BJ (cell line): ENCODE measurements at regions not wholly inside any gene's neighbourhood (a gene's known extent, or its start where the extent isn't known, plus 50 kb on each side); places are given as distances from the start of the nearest gene placed in this dataset.

Experiments
- CTCF ChIA-PET: fragments of 350-600 bp; formaldehyde crosslinking; extraction: SDS; loops from one replicate; lab custom pipeline; 2021; ENCODE audit warnings: antibody characterized with exemption, inconsistent platforms; lab: Yijun Ruan, JAX
- POLR2A ChIA-PET: fragments of 300-600 bp; sonication (Branson Sonifier 250); formaldehyde crosslinking; extraction: SDS; loops from one replicate; lab custom pipeline; 2021; ENCODE audit warnings: antibody characterized with exemption; lab: Charles Lee
- DNase-seq: peaks from one replicate; pipeline ENCODE4 v3.0.0-alpha.2; 2011; ENCODE audit warnings: low read depth
- H3K27me3 ChIP-seq: 2 replicates; pipeline ENCODE4 v1.6.0; 2011; ENCODE audit warnings: low read length; ENCODE audit not compliant: control insufficient read depth, insufficient read depth
- H3K36me3 ChIP-seq: 2 replicates; pipeline ENCODE4 v1.5.1; 2011; ENCODE audit warnings: low read length; ENCODE audit not compliant: control insufficient read depth, insufficient read depth
- H3K4me3 ChIP-seq: 2 replicates; pipeline ENCODE4 v1.5.1; 2011; ENCODE audit warnings: low read depth, mild to moderate bottlenecking, control low read depth, low read length
- TF ChIP-seq, protein P1 (sequence below): IDR thresholded peaks from 2 replicates; pipeline ENCODE4 v1.5.1; 2011; ENCODE audit warnings: low read depth, mild to moderate bottlenecking, control low read depth, inconsistent platforms, low read length, moderate library complexity; ENCODE audit not compliant: insufficient read depth

DNA sequence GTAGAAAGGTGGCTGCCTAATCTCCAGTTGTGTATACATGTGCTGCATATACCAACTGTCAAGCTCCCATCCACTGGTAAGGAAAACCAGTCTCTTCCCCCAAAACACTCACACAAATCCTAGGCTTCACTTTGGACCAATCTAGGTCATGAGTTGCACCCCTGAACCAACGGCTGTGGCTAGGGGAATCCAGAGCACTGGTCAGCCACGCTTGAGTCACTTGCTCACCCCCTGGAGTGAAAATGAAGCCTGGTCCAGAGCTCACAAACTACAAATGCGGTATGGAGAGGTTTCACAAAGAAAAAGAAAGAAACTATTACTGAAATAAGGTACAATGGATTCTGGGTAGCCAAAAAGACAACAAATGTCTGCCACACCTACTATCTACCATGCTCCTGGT lies 66.1 kb upstream of the NLK start:
- no peaks in the 10 kb centered on the region for H3K36me3 ChIP-seq
- DNase-seq: no peak
- H3K27me3 ChIP-seq: no peaks in the 10 kb centered on the region
- H3K4me3 ChIP-seq: no peak overlapping the region
- POLR2A ChIA-PET: no interaction called here
- CTCF ChIA-PET: interaction anchor here (0.6 kb wide), 1 partner anchor 240 kb away, joined by 5 read pairs; no protein-coding TSS in a partner anchor
- TF ChIP-seq, protein P1, sequence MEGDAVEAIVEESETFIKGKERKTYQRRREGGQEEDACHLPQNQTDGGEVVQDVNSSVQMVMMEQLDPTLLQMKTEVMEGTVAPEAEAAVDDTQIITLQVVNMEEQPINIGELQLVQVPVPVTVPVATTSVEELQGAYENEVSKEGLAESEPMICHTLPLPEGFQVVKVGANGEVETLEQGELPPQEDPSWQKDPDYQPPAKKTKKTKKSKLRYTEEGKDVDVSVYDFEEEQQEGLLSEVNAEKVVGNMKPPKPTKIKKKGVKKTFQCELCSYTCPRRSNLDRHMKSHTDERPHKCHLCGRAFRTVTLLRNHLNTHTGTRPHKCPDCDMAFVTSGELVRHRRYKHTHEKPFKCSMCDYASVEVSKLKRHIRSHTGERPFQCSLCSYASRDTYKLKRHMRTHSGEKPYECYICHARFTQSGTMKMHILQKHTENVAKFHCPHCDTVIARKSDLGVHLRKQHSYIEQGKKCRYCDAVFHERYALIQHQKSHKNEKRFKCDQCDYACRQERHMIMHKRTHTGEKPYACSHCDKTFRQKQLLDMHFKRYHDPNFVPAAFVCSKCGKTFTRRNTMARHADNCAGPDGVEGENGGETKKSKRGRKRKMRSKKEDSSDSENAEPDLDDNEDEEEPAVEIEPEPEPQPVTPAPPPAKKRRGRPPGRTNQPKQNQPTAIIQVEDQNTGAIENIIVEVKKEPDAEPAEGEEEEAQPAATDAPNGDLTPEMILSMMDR: no peak

DNA sequence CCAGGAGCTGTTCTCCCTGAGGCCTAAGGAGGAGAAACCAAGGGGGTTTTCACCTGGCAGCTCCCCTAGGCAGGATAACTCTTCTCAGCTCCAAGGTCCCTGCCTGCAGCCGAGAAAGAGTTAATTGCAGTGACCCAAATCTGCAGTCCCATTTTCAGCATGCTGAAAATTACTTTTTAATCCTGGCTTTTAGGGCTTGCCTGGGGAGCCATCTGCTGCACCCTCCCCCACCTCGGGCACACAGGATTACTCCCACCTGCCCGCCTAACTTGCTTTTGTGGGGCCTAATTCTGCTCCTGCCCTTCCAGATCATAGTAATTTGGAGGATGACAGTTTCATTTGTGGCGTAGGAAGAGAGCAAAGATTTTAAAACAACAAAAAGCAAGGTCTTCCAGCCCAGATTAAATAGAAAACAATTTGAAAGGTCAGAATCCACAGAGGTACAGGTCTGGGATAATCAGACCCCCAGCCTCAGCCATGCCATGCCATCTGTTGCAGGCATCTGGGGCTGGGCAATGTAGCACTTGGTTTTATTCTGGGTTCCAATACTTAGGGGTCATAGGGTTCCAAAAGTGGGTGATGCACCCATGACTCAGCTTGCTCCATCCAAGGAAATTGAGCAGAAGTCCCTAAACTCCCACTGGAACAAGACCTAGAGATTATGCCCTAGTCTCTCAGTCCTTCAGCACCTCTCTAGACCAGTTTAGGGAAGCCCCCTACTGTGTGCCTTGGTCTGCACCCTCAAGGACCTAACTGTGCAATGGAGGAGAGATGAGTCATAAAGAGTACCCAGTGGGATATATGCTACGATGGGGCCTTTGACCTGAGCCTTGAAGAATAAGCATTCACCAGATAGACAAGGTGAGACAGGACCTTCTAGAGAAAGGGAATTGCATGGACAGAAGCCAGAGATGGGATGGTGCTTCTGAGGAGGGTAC lies 64.5 kb upstream of the NLK start:
- TF ChIP-seq, protein P1: no peak
- DNase-seq: no peak

DNA sequence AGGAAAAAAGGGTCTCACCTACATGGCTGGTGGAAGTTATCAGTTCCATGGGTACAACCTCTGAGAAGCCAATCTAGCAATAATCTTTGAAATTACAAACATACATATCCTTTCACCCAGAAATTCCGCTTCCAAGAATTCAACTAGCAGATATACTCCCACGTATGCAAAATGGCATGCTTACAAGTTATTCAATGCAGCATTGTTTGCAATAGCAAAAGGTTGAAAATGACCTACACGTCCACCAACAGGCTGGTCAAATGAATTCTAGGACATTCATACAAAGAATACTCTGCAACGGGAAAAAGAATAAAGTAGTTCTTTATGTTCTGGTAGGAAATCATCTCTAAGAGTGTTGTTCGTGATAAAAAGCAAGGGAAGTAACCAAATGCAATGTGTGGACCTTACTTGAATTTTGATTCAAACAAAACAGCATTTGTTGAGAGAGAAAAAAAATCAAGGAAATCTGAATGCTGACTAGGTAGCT lies 63.7 kb upstream of the NLK start:
- no peaks in the 10 kb centered on the region for H3K36me3 ChIP-seq
- TF ChIP-seq, protein P1: no peak
- no peaks in the 10 kb centered on the region for H3K27me3 ChIP-seq
- DNase-seq: no peak
- ChIA-PET POLR2A (no interaction called here), CTCF (no interaction called here)
- H3K4me3 ChIP-seq: no peak overlapping the region

More for the DNA sequence above, 64.5 kb upstream of the NLK start:
- POLR2A ChIA-PET: no interaction called here
- CTCF ChIA-PET: interaction anchor here (0.6 kb wide), 1 partner anchor 15 kb away, joined by 4 read pairs; no protein-coding TSS in a partner anchor
- H3K27me3 ChIP-seq: no peaks in the 10 kb centered on the region
- no peak overlapping the region for H3K4me3 ChIP-seq
- no peaks in the 10 kb centered on the region for H3K36me3 ChIP-seq

DNA sequence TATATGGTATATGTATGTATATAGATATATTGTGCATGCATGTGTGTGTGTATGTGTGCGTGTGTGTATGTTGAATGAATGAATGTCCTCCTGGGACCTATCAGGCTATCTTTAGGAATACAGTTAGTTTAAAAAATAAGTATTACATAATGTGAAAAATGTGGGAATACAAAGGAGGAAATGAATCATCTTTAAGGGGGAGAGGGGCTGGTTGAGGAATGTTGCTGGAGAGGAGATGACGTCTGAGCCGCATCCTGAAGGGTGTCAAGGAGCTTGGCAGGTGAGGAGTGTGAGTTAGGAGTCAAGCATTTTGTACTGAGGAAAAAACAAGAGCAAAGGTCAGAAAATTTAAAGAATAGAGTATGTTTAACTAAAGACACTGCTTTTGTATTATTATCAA lies 62.4 kb upstream of the NLK start:
- ChIA-PET CTCF (no interaction called here), POLR2A (no interaction called here)
- DNase-seq: peak; percentile 13
- H3K36me3 ChIP-seq: no peaks in the 10 kb centered on the region
- H3K27me3 ChIP-seq: no peaks in the 10 kb centered on the region
- no peak overlapping the region for H3K4me3 ChIP-seq
- TF ChIP-seq, protein P1: no peak

DNA sequence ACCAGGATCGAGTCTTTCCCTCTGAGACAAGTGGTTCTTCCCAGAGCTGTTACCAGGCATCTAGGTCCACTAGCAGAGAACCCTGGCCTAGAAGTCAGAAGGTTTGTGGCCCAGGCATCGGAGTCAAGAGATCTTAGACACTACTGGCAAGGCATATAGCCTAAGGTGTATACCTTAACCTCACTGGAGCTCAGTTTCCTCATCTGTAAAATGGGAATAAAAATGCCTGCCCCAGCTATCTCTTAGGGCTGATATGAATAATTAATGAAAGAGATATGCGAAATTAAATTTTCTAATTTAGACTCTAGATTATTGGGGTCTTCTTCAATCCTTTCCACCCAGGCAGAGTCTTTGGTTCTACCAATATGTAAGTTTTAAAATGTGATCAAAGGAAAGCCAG lies 60.5 kb upstream of the NLK start:
- no peak overlapping the region for H3K4me3 ChIP-seq
- TF ChIP-seq, protein P1: no peak
- ChIA-PET POLR2A (no interaction called here), CTCF (interaction anchor here (1.1 to 1.8 kb wide), 3 partner anchors 9 to 89 kb away, joined by 3 to 8 read pairs (median 5); partner anchors contain the start of gene LYRM9)
- no peak for DNase-seq
- no peaks in the 10 kb centered on the region for H3K36me3 ChIP-seq
- H3K27me3 ChIP-seq: no peaks in the 10 kb centered on the region
